WTC11 (cell line): ENCODE measurements at regions not wholly inside any gene's neighbourhood (a gene's known extent, or its start where the extent isn't known, plus 50 kb on each side); places are given as distances from the start of the nearest gene placed in this dataset.

ENCODE experiments used
- FOXJ3 ChIP-seq: sonication (generic); formaldehyde crosslinking; IDR thresholded peaks from 2 replicates; pipeline ENCODE4 v1.9.0; 2021; ENCODE audit warnings: missing genetic modification reagents, mild to moderate bottlenecking, borderline replicate concordance
- FOXK1 ChIP-seq: sonication (generic); formaldehyde crosslinking; IDR thresholded peaks from 2 replicates; pipeline ENCODE4 v1.8.0; 2022; ENCODE audit warnings: mild to moderate bottlenecking, moderate library complexity, missing genetic modification reagents
- NR3C1 ChIP-seq: sonication (generic); formaldehyde crosslinking; conservative IDR thresholded peaks from 2 replicates; pipeline ENCODE4 v1.8.1; 2023; ENCODE audit warnings: low read depth, mild to moderate bottlenecking, missing genetic modification reagents
- TEAD1 ChIP-seq: sonication (generic); formaldehyde crosslinking; IDR thresholded peaks from 2 replicates; pipeline ENCODE4 v1.8.0; 2022; ENCODE audit warnings: mild to moderate bottlenecking, missing genetic modification reagents
- TP53 ChIP-seq: sonication (generic); formaldehyde crosslinking; IDR thresholded peaks from 2 replicates; pipeline ENCODE4 v1.8.1; 2023; ENCODE audit warnings: mild to moderate bottlenecking, missing genetic modification reagents
- ZNF423 ChIP-seq: fragments of 250-450 bp; sonication (Bioruptor Pico); IDR thresholded peaks from 2 replicates; pipeline ENCODE4 v2.1.2; 2022; ENCODE audit warnings: mild to moderate bottlenecking, moderate library complexity
- TF ChIP-seq, protein P1 (sequence below): sonication (generic); formaldehyde crosslinking; IDR thresholded peaks from 2 replicates; pipeline ENCODE4 v1.8.0; 2022; ENCODE audit warnings: mild to moderate bottlenecking, missing genetic modification reagents
- TF ChIP-seq, protein P2 (sequence below): fragments of 200-600 bp; IDR thresholded peaks from 2 replicates; pipeline ENCODE4 v1.8.0; 2022; ENCODE audit warnings: antibody characterized with exemption
- TF ChIP-seq, protein P3 (sequence below): sonication (generic); formaldehyde crosslinking; IDR thresholded peaks from 2 replicates; pipeline ENCODE4 v1.8.1; 2023; ENCODE audit warnings: mild to moderate bottlenecking, missing genetic modification reagents
- TF ChIP-seq, protein P4 (sequence below): fragments of 250-450 bp; sonication (Bioruptor Pico); IDR thresholded peaks from 2 replicates; pipeline ENCODE4 v2.1.2; 2022; ENCODE audit warnings: mild to moderate bottlenecking, moderate library complexity
- TF ChIP-seq, protein P5 (sequence below): sonication (generic); formaldehyde crosslinking; IDR thresholded peaks from 2 replicates; pipeline ENCODE4 v1.8.0; 2023; ENCODE audit warnings: mild to moderate bottlenecking, missing genetic modification reagents

DNA sequence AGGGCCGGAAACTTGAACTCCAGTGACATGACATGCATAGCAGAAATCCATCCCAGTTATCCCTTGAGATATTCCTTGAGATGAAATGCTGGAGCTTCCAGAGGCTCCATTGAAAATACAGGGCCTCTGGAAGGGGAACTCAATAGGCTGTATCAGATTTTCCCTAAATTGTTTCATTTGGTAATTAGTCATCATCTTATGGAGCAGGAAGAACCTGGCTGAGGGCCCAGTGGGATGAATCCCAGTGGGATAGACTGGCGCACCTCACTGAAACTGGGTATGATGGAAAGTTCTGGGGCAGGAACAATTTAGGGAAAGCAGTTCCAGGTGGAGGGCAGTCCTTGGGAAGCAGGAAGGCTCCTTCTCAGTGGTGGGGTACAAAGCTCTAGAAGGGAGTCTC, 307.8 kb upstream of the DIPK2B start:
- TF ChIP-seq, protein P1, sequence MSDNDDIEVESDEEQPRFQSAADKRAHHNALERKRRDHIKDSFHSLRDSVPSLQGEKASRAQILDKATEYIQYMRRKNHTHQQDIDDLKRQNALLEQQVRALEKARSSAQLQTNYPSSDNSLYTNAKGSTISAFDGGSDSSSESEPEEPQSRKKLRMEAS (CRISPR knock-in tag): no peak
- TF ChIP-seq, protein P2, sequence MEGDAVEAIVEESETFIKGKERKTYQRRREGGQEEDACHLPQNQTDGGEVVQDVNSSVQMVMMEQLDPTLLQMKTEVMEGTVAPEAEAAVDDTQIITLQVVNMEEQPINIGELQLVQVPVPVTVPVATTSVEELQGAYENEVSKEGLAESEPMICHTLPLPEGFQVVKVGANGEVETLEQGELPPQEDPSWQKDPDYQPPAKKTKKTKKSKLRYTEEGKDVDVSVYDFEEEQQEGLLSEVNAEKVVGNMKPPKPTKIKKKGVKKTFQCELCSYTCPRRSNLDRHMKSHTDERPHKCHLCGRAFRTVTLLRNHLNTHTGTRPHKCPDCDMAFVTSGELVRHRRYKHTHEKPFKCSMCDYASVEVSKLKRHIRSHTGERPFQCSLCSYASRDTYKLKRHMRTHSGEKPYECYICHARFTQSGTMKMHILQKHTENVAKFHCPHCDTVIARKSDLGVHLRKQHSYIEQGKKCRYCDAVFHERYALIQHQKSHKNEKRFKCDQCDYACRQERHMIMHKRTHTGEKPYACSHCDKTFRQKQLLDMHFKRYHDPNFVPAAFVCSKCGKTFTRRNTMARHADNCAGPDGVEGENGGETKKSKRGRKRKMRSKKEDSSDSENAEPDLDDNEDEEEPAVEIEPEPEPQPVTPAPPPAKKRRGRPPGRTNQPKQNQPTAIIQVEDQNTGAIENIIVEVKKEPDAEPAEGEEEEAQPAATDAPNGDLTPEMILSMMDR: no peak
- TF ChIP-seq, protein P3, sequence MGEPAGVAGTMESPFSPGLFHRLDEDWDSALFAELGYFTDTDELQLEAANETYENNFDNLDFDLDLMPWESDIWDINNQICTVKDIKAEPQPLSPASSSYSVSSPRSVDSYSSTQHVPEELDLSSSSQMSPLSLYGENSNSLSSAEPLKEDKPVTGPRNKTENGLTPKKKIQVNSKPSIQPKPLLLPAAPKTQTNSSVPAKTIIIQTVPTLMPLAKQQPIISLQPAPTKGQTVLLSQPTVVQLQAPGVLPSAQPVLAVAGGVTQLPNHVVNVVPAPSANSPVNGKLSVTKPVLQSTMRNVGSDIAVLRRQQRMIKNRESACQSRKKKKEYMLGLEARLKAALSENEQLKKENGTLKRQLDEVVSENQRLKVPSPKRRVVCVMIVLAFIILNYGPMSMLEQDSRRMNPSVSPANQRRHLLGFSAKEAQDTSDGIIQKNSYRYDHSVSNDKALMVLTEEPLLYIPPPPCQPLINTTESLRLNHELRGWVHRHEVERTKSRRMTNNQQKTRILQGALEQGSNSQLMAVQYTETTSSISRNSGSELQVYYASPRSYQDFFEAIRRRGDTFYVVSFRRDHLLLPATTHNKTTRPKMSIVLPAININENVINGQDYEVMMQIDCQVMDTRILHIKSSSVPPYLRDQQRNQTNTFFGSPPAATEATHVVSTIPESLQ (CRISPR knock-in tag): no peak
- TF ChIP-seq NR3C1: no peak
- no peak for TF ChIP-seq TEAD1 (CRISPR knock-in tag)
- TF ChIP-seq TP53 (CRISPR knock-in tag): no peak
- TF ChIP-seq FOXK1 (CRISPR knock-in tag): no peak
- TF ChIP-seq FOXJ3 (CRISPR knock-in tag): no peak
- TF ChIP-seq, protein P4, sequence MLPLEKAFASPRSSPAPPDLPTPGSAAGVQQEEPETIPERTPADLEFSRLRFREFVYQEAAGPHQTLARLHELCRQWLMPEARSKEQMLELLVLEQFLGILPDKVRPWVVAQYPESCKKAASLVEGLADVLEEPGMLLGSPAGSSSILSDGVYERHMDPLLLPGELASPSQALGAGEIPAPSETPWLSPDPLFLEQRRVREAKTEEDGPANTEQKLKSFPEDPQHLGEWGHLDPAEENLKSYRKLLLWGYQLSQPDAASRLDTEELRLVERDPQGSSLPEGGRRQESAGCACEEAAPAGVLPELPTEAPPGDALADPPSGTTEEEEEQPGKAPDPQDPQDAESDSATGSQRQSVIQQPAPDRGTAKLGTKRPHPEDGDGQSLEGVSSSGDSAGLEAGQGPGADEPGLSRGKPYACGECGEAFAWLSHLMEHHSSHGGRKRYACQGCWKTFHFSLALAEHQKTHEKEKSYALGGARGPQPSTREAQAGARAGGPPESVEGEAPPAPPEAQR (CRISPR knock-in tag): no peak
- no peak for TF ChIP-seq ZNF423 (CRISPR knock-in tag)
- TF ChIP-seq, protein P5, sequence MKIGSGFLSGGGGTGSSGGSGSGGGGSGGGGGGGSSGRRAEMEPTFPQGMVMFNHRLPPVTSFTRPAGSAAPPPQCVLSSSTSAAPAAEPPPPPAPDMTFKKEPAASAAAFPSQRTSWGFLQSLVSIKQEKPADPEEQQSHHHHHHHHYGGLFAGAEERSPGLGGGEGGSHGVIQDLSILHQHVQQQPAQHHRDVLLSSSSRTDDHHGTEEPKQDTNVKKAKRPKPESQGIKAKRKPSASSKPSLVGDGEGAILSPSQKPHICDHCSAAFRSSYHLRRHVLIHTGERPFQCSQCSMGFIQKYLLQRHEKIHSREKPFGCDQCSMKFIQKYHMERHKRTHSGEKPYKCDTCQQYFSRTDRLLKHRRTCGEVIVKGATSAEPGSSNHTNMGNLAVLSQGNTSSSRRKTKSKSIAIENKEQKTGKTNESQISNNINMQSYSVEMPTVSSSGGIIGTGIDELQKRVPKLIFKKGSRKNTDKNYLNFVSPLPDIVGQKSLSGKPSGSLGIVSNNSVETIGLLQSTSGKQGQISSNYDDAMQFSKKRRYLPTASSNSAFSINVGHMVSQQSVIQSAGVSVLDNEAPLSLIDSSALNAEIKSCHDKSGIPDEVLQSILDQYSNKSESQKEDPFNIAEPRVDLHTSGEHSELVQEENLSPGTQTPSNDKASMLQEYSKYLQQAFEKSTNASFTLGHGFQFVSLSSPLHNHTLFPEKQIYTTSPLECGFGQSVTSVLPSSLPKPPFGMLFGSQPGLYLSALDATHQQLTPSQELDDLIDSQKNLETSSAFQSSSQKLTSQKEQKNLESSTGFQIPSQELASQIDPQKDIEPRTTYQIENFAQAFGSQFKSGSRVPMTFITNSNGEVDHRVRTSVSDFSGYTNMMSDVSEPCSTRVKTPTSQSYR (CRISPR knock-in tag): no peak
